Trophoblast cell (in vitro differentiated cells and primary cell): ENCODE measurements at regions not wholly inside any gene's neighbourhood (a gene's known extent, or its start where the extent isn't known, plus 50 kb on each side); places are given as distances from the start of the nearest gene placed in this dataset.

Experiments
- DNase-seq, 2 donors: peaks; one replicate each; pipeline ENCODE4 v3.0.0-alpha.2; 2016
- H2AFZ ChIP-seq: 2 replicates; pipeline ENCODE4 v1.6.1; 2013; ENCODE audit warnings: low read length, moderate library complexity, mild to moderate bottlenecking; ENCODE audit not compliant: insufficient read depth, poor library complexity
- H2AK5ac ChIP-seq: 2 replicates; pipeline ENCODE4 v1.6.1; 2013; ENCODE audit warnings: mild to moderate bottlenecking, low read length
- H2BK120ac ChIP-seq: 2 replicates; pipeline ENCODE4 v1.6.1; 2013; ENCODE audit warnings: low read length, mild to moderate bottlenecking, moderate library complexity; ENCODE audit not compliant: insufficient read depth, poor library complexity
- H2BK12ac ChIP-seq: 2 replicates; pipeline ENCODE4 v1.6.1; 2013; ENCODE audit warnings: mild to moderate bottlenecking, low read length, moderate library complexity
- H2BK5ac ChIP-seq: 2 replicates; pipeline ENCODE4 v1.6.1; 2013; ENCODE audit warnings: low read length, low read depth, moderate library complexity, mild to moderate bottlenecking; ENCODE audit not compliant: poor library complexity
- H3K14ac ChIP-seq: 2 replicates; pipeline ENCODE4 v1.6.1; 2013; ENCODE audit warnings: mild to moderate bottlenecking, low read length
- H3K18ac ChIP-seq: 2 replicates; pipeline ENCODE4 v1.6.1; 2013; ENCODE audit warnings: mild to moderate bottlenecking, low read length
- H3K23ac ChIP-seq: 2 replicates; pipeline ENCODE4 v1.6.1; 2013; ENCODE audit warnings: low read length
- H3K27ac ChIP-seq: 2 replicates; pipeline ENCODE4 v1.5.1; 2013; ENCODE audit warnings: low read depth, mild to moderate bottlenecking, inconsistent platforms, low read length, moderate library complexity
- H3K27me3 ChIP-seq: 2 replicates; pipeline ENCODE4 v1.6.1; 2013; ENCODE audit warnings: inconsistent platforms, mild to moderate bottlenecking, low read length, moderate library complexity; ENCODE audit not compliant: insufficient read depth
- H3K36me3 ChIP-seq, 2 experiments: 1 replicate in 1 of 2; 2 replicates in 1 of 2; pipeline ENCODE4 v1.6.1; 2013; ENCODE audit warnings: low read length in 2 of 2, mild to moderate bottlenecking in 2 of 2, moderate library complexity in 1 of 2; ENCODE audit not compliant: insufficient read depth in 2 of 2, control insufficient read depth in 1 of 2
- H3K4ac ChIP-seq: 2 replicates; pipeline ENCODE4 v1.6.1; 2013; ENCODE audit warnings: low read depth, mild to moderate bottlenecking, low read length, moderate library complexity
- H3K4me1 ChIP-seq, 2 experiments: 1 replicate in 1 of 2; 2 replicates in 1 of 2; pipeline ENCODE4 v1.6.1; 2013; ENCODE audit warnings: low read length in 2 of 2, mild to moderate bottlenecking in 2 of 2, moderate library complexity in 1 of 2; ENCODE audit not compliant: insufficient read depth in 2 of 2, control insufficient read depth in 1 of 2
- H3K4me2 ChIP-seq: 2 replicates; pipeline ENCODE4 v1.6.1; 2013; ENCODE audit warnings: inconsistent platforms, mild to moderate bottlenecking, low read length, moderate library complexity
- H3K4me3 ChIP-seq: 2 replicates; pipeline ENCODE4 v1.5.1; 2013; ENCODE audit warnings: mild to moderate bottlenecking, low read depth, low read length, inconsistent platforms
- H3K79me1 ChIP-seq: one replicate; pipeline ENCODE4 v1.6.1; 2013; ENCODE audit warnings: low read length
- H3K79me2 ChIP-seq: 2 replicates; pipeline ENCODE4 v1.6.1; 2013; ENCODE audit warnings: low read length, mild to moderate bottlenecking; ENCODE audit not compliant: control insufficient read depth, insufficient read depth, poor library complexity
- H3K9ac ChIP-seq: 2 replicates; pipeline ENCODE4 v1.6.1; 2013; ENCODE audit warnings: mild to moderate bottlenecking, low read length
- H3K9me3 ChIP-seq: 2 replicates; pipeline ENCODE4 v1.6.1; 2013; ENCODE audit warnings: low read depth, mild to moderate bottlenecking, control low read depth, inconsistent platforms, low read length; ENCODE audit not compliant: insufficient read depth
- H4K12ac ChIP-seq: 2 replicates; pipeline ENCODE4 v1.6.1; 2013; ENCODE audit warnings: low read depth, mild to moderate bottlenecking, low read length, moderate library complexity
- H4K8ac ChIP-seq: 2 replicates; pipeline ENCODE4 v1.6.1; 2013; ENCODE audit warnings: low read depth, mild to moderate bottlenecking, low read length, moderate library complexity
- H4K91ac ChIP-seq: one replicate; pipeline ENCODE4 v1.6.1; 2013; ENCODE audit warnings: low read depth, mild to moderate bottlenecking, low read length, moderate library complexity
- WGBS: extraction: QIAGEN DNeasy Blood & Tissue Kit; methylation state at CpG from one replicate; pipeline ENCODE4 v1.1.7; 2013; ENCODE audit warnings: missing lambda C conversion rate; ENCODE audit not compliant: insufficient read length, insufficient coverage; ENCODE audit errors: extremely low coverage; 5-methylcytosine and 5-hydroxymethylcytosine counted together

GRCh38 chr1:88014131-88014530 lies 669.9 kb upstream of the PKN2 start:
- Histone ChIP-seq H3K14ac (no peak overlapping the region), H4K8ac (no peak overlapping the region), H3K4me2 (no peak overlapping the region), H3K4ac (no peak overlapping the region), H3K9ac (no peak overlapping the region), H4K91ac (no peak overlapping the region), H3K18ac (no peak overlapping the region), H2BK12ac (no peak overlapping the region), H3K36me3 (no peaks in the 10 kb centered on the region), H4K12ac (no peak overlapping the region), H2AFZ (no peak overlapping the region), H3K9me3 (no peaks in the 10 kb centered on the region), H2AK5ac (no peak overlapping the region), H3K4me1 (no peaks in the 10 kb centered on the region), H2BK5ac (no peak overlapping the region), H2BK120ac (no peak overlapping the region), H3K79me2 (no peaks in the 10 kb centered on the region), H3K23ac (no peak overlapping the region), H3K4me3 (no peak overlapping the region), H3K79me1 (no peaks in the 10 kb centered on the region), H3K27me3 (no peaks in the 10 kb centered on the region), H3K27ac (no peak overlapping the region)
- WGBS, result 100% methylated on average over 1 of the region's 3 CpGs
- no peak for DNase-seq

- H3K4ac ChIP-seq, result no peak overlapping the region
- H4K91ac ChIP-seq, result no peak overlapping the region
- no peak overlapping the region for H2BK12ac ChIP-seq
- H3K4me1 ChIP-seq, result no peaks in the 10 kb centered on the region
- DNase-seq, result no peak
- H3K79me2 ChIP-seq, result no peaks in the 10 kb centered on the region
- H2BK5ac ChIP-seq, result no peak overlapping the region
- no peak overlapping the region for H2BK120ac ChIP-seq
- WGBS, result no CpG with 5 or more reads among the region's 3 CpGs
- H3K27me3 ChIP-seq, result no peaks in the 10 kb centered on the region
- no peak overlapping the region for H4K8ac ChIP-seq
- H2AK5ac ChIP-seq, result no peak overlapping the region
- H4K12ac ChIP-seq, result no peak overlapping the region
- no peaks in the 10 kb centered on the region for H3K79me1 ChIP-seq
- H3K4me2 ChIP-seq, result no peak overlapping the region
- H3K27ac ChIP-seq, result no peak overlapping the region
- no peak overlapping the region for H3K23ac ChIP-seq
- H3K36me3 ChIP-seq, result no peaks in the 10 kb centered on the region
- H3K14ac ChIP-seq, result no peak overlapping the region
- H2AFZ ChIP-seq, result no peak overlapping the region
- no peak overlapping the region for H3K18ac ChIP-seq
- no peak overlapping the region for H3K9ac ChIP-seq
- no peaks in the 10 kb centered on the region for H3K9me3 ChIP-seq
- no peak overlapping the region for H3K4me3 ChIP-seq
Observed at GRCh38 chr1:88016947-88017346, 667.1 kb upstream of the PKN2 start.

GRCh38 chr1:88021529-88021928 lies 662.5 kb upstream of the PKN2 start:
- Histone ChIP-seq H3K9ac (no peak overlapping the region), H3K4me2 (no peak overlapping the region)

GRCh38 chr1:88022516-88022915 lies 661.6 kb upstream of the PKN2 start:
- no peak overlapping the region for H4K91ac ChIP-seq
- no peak overlapping the region for H2AK5ac ChIP-seq
- H3K23ac ChIP-seq, result no peak overlapping the region
- H3K4me1 ChIP-seq, result no peaks in the 10 kb centered on the region
- H4K12ac ChIP-seq, result no peak overlapping the region
- no peak overlapping the region for H3K4me2 ChIP-seq
- no peak for DNase-seq
- H3K79me1 ChIP-seq, result no peaks in the 10 kb centered on the region
- H2BK5ac ChIP-seq, result no peak overlapping the region
- no peak overlapping the region for H2BK12ac ChIP-seq
- WGBS, result no CpG with 5 or more reads among the region's 4 CpGs
- no peak overlapping the region for H2AFZ ChIP-seq
- no peaks in the 10 kb centered on the region for H3K27me3 ChIP-seq
- H3K4ac ChIP-seq, result no peak overlapping the region
- H3K4me3 ChIP-seq, result no peak overlapping the region
- no peak overlapping the region for H3K9ac ChIP-seq
- no peaks in the 10 kb centered on the region for H3K79me2 ChIP-seq
- no peak overlapping the region for H2BK120ac ChIP-seq
- H3K9me3 ChIP-seq, result peaks cover 1% of the 10 kb centered on the region
- no peak overlapping the region for H4K8ac ChIP-seq
- no peak overlapping the region for H3K14ac ChIP-seq
- no peaks in the 10 kb centered on the region for H3K36me3 ChIP-seq
- H3K18ac ChIP-seq, result no peak overlapping the region
- no peak overlapping the region for H3K27ac ChIP-seq

More at GRCh38 chr1:88021529-88021928, 662.5 kb upstream of the PKN2 start:
- Histone ChIP-seq H3K79me2 (no peaks in the 10 kb centered on the region), H3K79me1 (no peaks in the 10 kb centered on the region), H4K12ac (no peak overlapping the region), H3K18ac (no peak overlapping the region), H4K91ac (no peak overlapping the region), H2BK12ac (no peak overlapping the region), H3K27me3 (no peaks in the 10 kb centered on the region), H3K4ac (no peak overlapping the region), H3K27ac (no peak overlapping the region), H4K8ac (no peak overlapping the region), H3K14ac (no peak overlapping the region), H2AFZ (no peak overlapping the region), H3K4me1 (no peaks in the 10 kb centered on the region), H3K9me3 (peaks cover 1% of the 10 kb centered on the region), H2BK120ac (no peak overlapping the region), H2AK5ac (no peak overlapping the region), H3K23ac (no peak overlapping the region), H3K4me3 (no peak overlapping the region), H2BK5ac (no peak overlapping the region), H3K36me3 (no peaks in the 10 kb centered on the region)
- DNase-seq, result no peak
- WGBS, result no CpG with 5 or more reads among the region's 1 CpG
